8988T (cell line): ENCODE measurements at regions not wholly inside any gene's neighbourhood (a gene's known extent, or its start where the extent isn't known, plus 50 kb on each side); places are given as distances from the start of the nearest gene placed in this dataset.

ENCODE experiments used
- DNase-seq: peaks from one replicate; pipeline ENCODE4 v3.0.0; 2011

GRCh38 chr1:216805233-216805632 lies 82.0 kb upstream of the ESRRG start:
- no peak for DNase-seq

DNA sequence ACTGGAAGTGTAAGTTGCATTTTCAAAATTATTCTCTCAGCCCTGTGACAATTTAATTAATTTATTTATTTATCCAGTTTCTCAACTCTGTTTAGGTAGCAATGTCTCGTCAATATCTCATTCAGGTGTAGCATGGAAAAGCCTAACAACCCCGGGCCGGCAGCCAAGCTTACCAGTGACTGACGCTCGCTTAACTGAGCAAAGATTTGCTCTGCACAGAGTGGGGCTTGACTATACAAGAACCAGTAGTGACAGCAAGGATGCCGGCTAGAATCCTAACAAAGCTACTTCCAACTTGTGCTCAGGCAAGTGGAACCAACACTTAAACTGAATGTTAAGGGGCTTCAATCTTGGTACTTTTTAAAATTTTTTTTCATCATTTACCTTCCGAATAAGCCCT lies 80.9 kb upstream of the ESRRG start:
- no peak for DNase-seq

DNA sequence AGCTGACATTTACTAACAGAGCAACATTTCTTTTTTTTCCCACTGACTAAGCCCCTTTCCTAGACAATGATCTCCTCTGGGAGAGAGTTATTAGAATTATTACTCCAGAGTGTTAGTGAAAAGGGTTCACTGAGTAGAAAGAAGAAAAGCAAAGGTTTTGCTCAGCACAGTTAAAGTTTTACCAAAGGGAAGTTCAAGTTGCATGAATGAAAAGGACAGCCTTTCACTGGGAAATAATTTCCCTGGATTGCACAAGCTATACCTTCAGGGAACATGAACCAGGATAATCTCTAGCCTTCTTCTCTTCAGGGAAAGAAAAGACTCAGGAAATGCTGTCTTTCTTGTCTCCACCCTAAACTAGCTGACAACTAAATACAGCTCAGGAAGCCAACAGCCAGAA lies 71.4 kb upstream of the ESRRG start:
- no peak for DNase-seq

- no peak for DNase-seq
These were observed 70.7 kb upstream of the ESRRG start for GRCh38 chr1:216793973-216794372.

DNA sequence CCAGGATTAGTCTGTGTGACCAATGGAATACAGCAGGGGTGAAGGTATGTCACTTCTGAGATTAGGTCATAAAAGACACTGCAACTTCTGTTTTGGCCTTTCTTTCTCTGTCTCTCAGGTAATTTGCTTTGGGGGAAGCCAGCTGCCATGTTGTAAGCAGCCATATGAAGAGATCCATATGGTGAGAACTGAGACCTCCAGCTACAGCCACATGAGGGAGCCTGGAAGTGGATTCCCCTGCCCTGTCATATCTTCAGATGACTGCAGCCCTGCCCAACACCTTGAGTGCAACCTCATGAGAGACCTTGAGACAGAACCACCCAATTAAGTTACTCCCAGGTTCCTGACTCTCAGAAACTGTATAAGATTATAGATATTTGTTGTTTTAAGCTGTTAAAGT lies 70.1 kb upstream of the ESRRG start:
- no peak for DNase-seq

DNA sequence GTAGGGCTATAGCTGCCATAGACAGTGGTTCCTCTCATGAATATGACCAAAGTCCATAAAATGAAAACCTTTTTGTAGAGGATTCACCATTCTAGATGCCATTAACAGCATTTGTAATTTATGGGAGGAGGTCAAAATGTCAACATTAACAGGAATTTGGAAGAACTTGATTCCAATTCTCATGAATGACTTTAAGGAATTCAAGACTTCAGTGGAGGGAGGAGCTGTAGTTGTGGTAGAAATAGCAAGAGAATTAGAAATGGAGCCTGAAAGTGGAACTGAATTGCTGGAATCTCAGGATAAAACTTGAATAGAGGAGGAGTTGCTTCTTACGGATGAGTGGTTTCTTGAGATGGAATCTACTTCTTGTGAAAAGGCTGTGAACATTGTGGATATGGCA lies 65.4 kb upstream of the ESRRG start:
- DNase-seq: no peak

DNA sequence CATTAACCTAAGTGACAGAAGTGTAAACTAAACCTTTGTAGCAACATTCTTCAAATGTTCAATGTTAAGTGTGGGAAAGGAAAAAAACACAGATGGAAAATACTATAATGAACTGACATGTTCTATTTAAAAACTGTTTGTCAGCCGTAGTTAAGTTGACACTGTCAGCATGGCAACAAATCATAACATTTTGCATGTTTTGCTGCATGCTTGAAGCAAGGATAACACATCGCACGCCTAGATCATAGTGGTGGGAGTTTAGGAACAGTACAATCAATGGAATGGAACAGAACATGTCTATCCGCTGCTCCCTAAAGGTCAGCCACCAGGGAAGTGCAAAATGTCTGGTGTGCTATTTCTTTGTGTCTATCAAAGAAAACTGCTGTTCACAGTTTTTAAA lies 62.5 kb upstream of the ESRRG start:
- no peak for DNase-seq

GRCh38 chr1:216785221-216785620 lies 62.0 kb upstream of the ESRRG start:
- DNase-seq: no peak

GRCh38 chr1:216779686-216780085 lies 56.5 kb upstream of the ESRRG start:
- no peak for DNase-seq

- no peak for DNase-seq
These were observed 55.5 kb upstream of the ESRRG start for GRCh38 chr1:216778737-216779136.

- DNase-seq: no peak
These were observed 53.9 kb upstream of the ESRRG start for GRCh38 chr1:216777148-216777547.
